A673 (cell line): ENCODE measurements at regions not wholly inside any gene's neighbourhood (a gene's known extent, or its start where the extent isn't known, plus 50 kb on each side); places are given as distances from the start of the nearest gene placed in this dataset.

ENCODE experiments used
- CTCF ChIP-seq: fragments of 300-800, 200-600 bp; sonication (generic); conservative IDR thresholded peaks from 2 replicates; pipeline ENCODE4 v1.5.1; 2017; ENCODE audit warnings: low read depth, mild to moderate bottlenecking, antibody characterized with exemption, low read length, moderate library complexity, mixed read lengths
- EZH2 ChIP-seq: fragments of 200-600 bp; sonication (generic); IDR thresholded peaks from 2 replicates; pipeline ENCODE4 v1.6.1; 2017; ENCODE audit warnings: borderline replicate concordance, low read depth, mild to moderate bottlenecking, mixed read lengths, antibody characterized with exemption, low read length; ENCODE audit not compliant: poor library complexity, severe bottlenecking

GRCh38 chr21:41662161-41662560, 104.7 kb downstream of the RIPK4 start:
- TF ChIP-seq CTCF (no peak), EZH2 (no peak)
